NCI-H146 treated with DMSO at 0.1 percent for 48 hours (cell line): ENCODE measurements at regions not wholly inside any gene's neighbourhood (a gene's known extent, or its start where the extent isn't known, plus 50 kb on each side); places are given as distances from the start of the nearest gene placed in this dataset.

ENCODE experiments used
- DNase-seq: peaks from one replicate; lab custom pipeline; 2025; ENCODE audit not compliant: unreplicated experiment; lab: John Stamatoyannopoulos, UW

GRCh38 chr2:160868891-160869290 lies 291.3 kb upstream of the TANK start:
- no peak for DNase-seq

DNA sequence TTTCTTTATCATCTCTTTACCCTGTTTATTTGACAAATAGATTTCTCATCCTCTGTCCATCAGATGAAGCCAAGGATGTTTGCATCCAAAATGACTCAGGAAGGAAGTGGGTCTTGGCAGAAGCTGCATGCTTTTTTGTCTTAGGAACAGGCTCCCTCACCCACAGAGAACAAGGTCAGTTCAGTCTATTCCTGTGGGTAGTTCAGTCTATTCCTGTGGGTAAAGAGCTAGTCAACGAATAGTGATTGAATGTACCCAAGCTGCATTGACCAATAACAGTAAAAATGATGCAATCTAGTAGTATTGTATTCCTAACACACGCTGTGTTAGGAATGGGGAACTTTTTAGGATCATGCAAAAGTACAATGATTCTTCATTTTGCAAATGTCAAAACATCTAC lies 290.8 kb upstream of the TANK start:
- no peak for DNase-seq

DNA sequence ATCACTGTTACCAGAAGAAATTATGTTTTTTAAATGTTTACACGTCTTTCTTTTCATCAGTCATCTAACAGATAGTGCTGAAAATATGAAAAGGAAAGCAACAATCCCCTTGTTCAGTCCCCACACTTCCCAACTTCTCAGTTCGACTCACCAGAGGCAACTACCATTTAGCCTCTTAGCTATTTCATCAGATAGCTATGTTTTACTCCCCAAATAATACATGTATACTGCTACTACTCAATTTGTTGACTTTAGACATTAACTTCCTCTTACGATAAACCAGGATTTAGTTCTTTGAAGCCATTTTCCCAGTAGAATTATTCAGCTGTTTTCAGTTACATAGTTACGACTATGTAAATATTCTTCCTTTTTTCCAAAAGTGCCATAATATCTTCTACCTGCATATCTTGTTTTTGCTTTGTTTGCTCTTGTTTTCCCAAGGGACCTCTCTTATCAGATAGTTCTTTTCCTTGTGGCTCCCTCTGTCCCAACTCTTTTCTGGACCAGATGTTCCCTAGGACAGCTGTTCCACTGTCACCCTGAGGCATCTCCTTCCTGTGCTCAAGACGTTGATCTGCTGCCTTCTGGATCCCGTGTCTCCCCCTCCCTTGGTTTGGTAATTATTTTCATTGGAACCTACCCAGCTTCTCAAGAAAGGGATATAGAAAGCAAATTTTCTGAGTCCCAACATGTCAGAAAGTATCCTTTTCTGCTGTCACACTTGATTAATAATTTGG lies 289.3 kb upstream of the TANK start:
- no peak for DNase-seq

DNA sequence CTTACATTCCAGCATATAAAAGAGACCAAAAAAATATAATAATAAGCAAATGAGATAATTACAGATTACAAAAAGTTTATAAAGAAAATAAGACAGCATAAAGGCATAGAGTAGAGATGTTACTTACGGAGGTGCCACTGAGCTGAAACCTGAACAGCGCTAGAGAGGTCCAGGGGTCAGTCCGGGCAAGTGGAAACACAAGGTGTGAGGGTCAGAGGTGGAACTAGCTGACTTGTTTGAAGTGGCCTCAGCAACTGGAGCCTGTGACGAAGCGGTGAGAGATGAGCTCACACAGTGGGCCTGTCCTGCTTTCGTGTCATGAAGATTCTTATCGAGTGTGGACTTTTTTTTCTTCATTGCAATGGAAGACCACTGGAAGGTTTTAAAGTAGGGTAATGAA lies 288.3 kb upstream of the TANK start:
- DNase-seq: no peak

- DNase-seq: no peak
Measured at GRCh38 chr2:160876029-160876428, 284.2 kb upstream of the TANK start.

DNA sequence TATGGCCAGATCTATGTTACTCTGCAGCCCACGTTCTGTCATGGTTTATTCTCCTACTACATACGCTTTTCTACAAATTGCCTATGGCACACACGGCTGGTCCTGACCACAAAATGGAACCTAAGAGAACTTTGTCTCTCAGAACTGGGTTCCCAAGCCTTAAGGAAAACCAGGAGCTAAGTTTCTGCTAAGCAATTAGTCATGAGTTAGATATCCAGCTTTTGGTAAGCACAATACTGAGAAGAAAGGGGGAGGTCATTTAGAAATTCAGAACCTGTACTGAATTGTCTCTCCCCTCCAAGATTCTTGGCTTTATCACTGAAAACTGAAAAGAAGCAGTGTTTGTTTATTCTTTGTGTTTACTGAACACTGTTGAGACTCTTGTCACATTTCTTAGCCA lies 283.5 kb upstream of the TANK start:
- DNase-seq: no peak

- DNase-seq: no peak
Measured at GRCh38 chr2:160878618-160879017, 281.6 kb upstream of the TANK start.

DNA sequence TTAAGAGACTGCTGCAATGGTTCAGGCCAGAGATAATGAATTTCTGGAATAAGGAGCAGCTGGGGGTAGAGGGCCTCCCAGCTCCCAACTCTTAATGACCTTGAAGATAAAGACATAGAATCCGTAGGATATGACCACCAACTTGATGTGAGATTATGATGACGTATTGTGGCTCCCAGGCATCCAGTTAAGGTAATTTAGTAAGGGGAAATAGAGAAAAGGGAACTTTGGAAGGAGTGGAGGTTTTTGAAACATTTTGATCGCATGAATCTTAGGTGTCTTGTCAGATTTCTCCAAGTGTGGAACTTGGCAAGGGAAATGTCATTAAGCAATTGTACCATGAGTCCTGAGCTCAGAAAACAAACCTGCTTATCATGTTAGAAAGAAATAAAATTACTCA lies 277.3 kb upstream of the TANK start:
- no peak for DNase-seq

GRCh38 chr2:160884056-160884455 lies 276.2 kb upstream of the TANK start:
- no peak for DNase-seq

DNA sequence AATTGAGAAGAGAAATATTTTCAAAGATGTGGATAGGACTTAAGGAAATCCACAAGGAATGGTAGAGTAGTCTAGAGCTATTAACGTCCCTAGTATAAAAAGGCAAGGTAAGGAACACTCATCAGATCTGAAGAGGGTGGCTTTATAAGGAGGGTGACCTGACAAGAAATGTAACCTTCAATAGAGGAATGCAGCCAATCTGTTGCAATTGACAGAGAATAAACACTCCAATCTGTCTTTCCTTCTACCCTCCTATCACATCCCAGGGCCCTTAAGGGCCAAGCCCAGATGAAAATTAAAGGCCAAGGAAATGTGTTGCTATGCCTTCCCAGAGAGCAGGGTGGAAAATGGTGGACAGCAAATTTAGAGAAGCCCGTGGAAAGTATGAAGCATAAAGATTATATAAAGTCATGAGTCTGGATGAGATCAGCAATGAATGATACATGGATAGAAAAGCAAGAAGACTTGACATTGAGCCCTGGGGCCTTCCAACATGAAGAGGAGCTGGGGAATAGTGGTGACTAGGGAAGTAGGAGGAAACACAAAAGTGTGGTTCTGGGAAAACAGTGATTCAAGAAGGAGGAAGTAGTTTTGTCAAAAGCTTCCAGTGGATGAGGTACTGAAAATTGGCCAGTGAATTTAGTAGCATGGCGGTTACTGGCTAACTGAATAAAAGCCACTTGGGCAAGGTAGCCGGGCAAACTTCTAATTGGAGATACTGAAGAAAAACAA lies 270.6 kb upstream of the TANK start:
- DNase-seq: no peak

GRCh38 chr2:160890667-160891352 lies 269.4 kb upstream of the TANK start:
- no peak for DNase-seq

GRCh38 chr2:160891353-160891740 lies 268.9 kb upstream of the TANK start:
- no peak for DNase-seq

DNA sequence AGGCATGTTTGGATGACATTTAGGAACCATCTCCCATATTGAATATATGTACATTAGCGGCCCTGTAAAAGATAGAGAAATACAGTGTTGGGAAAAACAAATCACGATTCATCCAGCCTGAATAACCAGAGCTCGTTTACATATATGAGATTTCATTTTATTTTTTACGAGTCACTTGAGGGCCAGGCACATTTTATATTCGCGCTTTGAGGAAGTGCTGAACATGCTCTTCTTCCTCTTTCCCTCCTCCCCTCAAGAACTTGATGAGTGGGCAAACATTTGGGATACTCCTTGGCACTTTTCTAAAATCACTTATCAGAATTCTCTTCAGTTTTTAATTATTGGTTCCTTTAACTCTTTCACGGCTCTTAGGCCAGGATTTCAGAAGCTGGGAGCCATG lies 268.0 kb upstream of the TANK start:
- no peak for DNase-seq

DNA sequence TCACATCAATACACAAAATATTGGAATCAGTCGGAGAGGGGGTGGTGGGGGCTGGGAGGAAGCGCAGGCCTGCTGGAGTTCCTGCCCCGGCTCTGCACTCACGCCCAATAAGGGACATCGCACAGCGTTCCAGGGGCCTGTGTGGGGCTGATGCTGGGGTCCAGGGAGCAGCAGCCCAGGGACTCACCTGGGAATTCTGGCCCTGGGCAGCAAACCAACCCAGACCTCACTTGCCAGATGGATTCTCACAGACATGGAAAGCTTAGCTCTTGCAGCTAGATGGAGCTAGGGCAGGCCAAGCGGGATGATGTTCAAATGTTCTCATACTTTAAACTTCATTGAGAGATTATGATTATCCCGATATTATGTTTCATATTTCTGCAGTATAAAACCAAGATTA lies 266.6 kb upstream of the TANK start:
- no peak for DNase-seq

DNA sequence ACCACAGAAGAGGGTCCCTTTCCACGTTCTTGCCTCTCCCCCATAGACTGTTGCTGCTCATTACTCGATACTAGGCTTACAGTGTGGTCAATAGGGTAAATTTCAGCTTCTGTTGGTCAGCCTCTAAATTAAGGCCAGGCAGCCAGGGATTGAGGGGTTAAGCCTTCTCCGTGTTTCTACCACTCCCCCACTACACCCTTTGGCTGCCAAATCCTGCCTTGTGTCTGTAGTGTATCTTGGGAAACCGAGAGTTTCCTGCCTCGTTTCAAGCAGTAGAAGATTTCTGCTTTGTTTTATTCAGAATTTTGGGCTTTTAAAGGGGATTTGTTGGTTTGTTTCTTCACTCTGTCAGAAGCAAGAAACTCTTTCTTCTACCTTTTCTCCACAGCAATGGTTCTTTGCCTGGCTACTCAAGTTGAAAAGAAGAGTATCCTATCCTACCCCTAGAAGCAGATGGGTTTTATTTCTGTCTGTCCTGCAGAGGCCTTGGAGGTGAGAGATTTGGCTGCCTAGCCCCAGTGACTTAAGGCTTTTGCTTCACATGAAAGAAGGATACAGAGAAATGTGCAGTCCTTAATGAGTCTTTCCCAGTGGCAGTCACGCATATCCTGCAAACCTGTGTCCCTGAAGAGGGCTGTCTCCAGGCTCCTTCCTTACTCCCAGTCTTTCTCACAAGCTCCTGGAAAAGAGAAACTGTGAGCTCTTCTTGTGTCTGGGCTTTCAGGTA lies 261.5 kb upstream of the TANK start:
- no peak for DNase-seq

DNA sequence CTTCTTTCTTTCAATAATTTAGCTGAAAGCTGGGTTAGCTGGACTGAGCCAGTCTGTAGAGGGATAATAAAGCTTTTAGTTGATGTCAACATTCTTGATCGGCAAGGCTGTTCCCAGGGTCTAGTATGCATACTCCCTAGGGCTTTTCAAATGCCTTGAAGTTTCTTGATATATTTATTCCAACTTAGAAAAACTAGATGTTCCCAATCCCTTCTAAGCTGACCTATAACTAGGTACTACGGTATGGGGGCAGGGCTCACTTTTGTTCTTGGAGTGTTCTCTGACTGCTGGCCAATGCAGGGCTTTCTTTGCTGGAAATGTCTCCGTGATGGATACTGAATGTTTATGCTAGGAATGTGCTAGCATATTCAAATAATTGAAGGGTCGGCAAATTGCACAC lies 258.6 kb upstream of the TANK start:
- DNase-seq: no peak

GRCh38 chr2:160905862-160906261 lies 254.4 kb upstream of the TANK start:
- no peak for DNase-seq

DNA sequence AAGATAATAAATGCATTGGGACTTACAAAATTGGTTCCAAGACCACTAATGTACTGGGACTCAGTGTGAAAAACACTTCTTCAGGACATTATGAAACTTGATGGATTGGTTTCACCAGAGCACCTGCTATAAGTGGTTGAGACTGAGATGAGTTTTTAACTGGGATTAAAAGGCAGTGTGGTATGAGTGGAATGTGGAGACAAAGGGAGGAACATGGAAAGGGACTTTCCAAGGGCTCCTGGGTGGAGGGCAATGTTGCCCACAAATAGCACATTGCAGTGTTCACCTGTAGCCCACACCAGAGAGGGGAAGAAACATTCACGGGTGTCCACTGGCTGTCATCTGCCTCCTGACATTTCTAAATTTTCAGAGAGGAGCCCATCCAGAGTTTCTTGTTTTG lies 253.3 kb upstream of the TANK start:
- no peak for DNase-seq

DNA sequence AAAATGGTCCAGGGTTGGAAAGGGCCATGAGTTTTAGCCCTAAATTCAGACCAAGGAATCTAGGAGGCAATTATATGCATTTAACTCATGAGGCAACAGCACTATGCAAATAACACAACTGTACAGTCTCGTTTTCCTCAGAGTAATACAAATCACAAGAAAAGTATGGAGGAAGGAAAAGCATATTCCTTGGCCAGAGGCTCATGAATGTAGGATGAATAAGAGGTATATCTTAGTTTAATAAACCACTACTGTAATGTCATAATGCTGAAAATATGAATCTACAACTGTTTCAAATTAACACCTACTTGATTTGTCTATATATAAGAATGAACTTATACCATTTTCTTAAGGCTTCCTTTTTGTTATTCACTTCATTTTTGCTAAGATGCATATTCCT lies 252.5 kb upstream of the TANK start:
- no peak for DNase-seq

DNA sequence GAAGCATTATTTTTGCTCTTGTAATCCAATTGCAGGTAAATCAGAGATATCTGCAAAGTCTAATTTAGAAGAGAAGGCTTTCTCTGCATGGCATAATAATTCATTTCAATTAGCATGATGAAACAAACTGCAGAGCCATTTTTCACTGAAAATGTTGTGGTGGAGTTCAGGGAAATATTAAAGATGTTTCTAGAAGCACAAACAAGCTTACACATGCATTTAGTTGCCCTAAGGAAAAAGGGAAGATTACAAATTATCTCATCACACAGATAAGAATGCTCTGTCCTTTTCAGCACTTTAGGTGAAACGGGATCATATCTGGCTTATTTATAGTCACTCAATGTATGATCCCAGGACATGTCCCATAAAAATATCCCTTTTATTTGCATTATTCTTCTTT lies 252.1 kb upstream of the TANK start:
- no peak for DNase-seq

- no peak for DNase-seq
Measured at GRCh38 chr2:160909781-160910242, 250.4 kb upstream of the TANK start.

- no peak for DNase-seq
Measured at GRCh38 chr2:160910681-160911080, 249.5 kb upstream of the TANK start.
